ENCODE measurements at regions not wholly inside any gene's neighbourhood (a gene's known extent, or its start where the extent isn't known, plus 50 kb on each side); places are given as distances from the start of the nearest gene placed in this dataset.

GRCh38 chr14:97336816-97337215, 539.6 kb downstream of the VRK1 start:
- TF ChIP-seq FOS (IDR thresholded peaks at IDR 0.05; ENCODE audit: low read depth, low read length) (no peak), CTCF (conservative IDR thresholded peaks at IDR 0.05; ENCODE audit: low read depth, low read length) (no peak), NFE2L2 (IDR thresholded peaks at IDR 0.05; ENCODE audit: low read depth, low read length) (no peak), POLR2A (IDR thresholded peaks at IDR 0.05; ENCODE audit: low read depth, low read length) (no peak), RFX5 (IDR thresholded peaks at IDR 0.05; ENCODE audit: low read depth, low read length) (no peak), MAFK (IDR thresholded peaks at IDR 0.05; ENCODE audit: low read depth, low read length) (no peak), RAD21 (IDR thresholded peaks at IDR 0.05; ENCODE audit: low read length) (no peak), MXI1 (IDR thresholded peaks at IDR 0.05; ENCODE audit: borderline replicate concordance, low read depth, low read length) (no peak), RCOR1 (IDR thresholded peaks at IDR 0.05; ENCODE audit: insufficient replicate concordance, low read length) (no peak), CEBPB (IDR thresholded peaks at IDR 0.05; ENCODE audit: low read depth, low read length) (no peak), CHD1 (IDR thresholded peaks at IDR 0.05; ENCODE audit: low read depth, low read length) (no peak), USF2 (IDR thresholded peaks at IDR 0.05; ENCODE audit: low read depth, low read length) (no peak), SMC3 (IDR thresholded peaks at IDR 0.05; ENCODE audit: low read depth, low read length) (no peak)

Measured in IMR-90 (cell line).